Fibroblast of lung (primary cell): ENCODE measurements at regions not wholly inside any gene's neighbourhood (a gene's known extent, or its start where the extent isn't known, plus 50 kb on each side); places are given as distances from the start of the nearest gene placed in this dataset.
A peak's percentile ranks its signal among the peaks of the same experiment; 100 is the strongest.

Experiments
- DNase-seq, 2 donors: peaks; one replicate each; pipeline versions ENCODE4 v3.0.0 to v3.0.0-alpha.2; 2010; ENCODE audit warnings: low read depth in 2 of 2
- H2AFZ ChIP-seq: 2 replicates; pipeline ENCODE4 v1.5.1; 2012; ENCODE audit warnings: low read length, control low read depth, inconsistent platforms
- H3K27ac ChIP-seq: 2 replicates; pipeline ENCODE4 v1.5.1; 2011; ENCODE audit warnings: low read length, control low read depth; ENCODE audit not compliant: insufficient read depth
- H3K27me3 ChIP-seq: 2 replicates; pipeline ENCODE4 v1.5.1; 2011; ENCODE audit warnings: mild to moderate bottlenecking, low read length; ENCODE audit not compliant: control insufficient read depth, insufficient read depth
- H3K36me3 ChIP-seq: 2 replicates; pipeline ENCODE4 v1.5.1; 2011; ENCODE audit warnings: low read length; ENCODE audit not compliant: control insufficient read depth, insufficient read depth
- H3K4me1 ChIP-seq: 2 replicates; pipeline ENCODE4 v1.5.1; 2011; ENCODE audit warnings: low read length; ENCODE audit not compliant: control insufficient read depth, insufficient read depth; ENCODE audit errors: extremely low read depth
- H3K4me2 ChIP-seq: 2 replicates; pipeline ENCODE4 v1.5.1; 2011; ENCODE audit warnings: low read length, control low read depth; ENCODE audit not compliant: insufficient read depth; ENCODE audit errors: extremely low read depth
- H3K4me3 ChIP-seq, 4 experiments: fragments of 200-600 bp in 1 of 4; sonication (generic) in 1 of 4; replicated peaks in 1 of 4; 2 replicates each; pipeline ENCODE4 v1.5.1; 2011 to 2016; ENCODE audit warnings: low read length in 4 of 4, low read depth in 3 of 4, mild to moderate bottlenecking in 3 of 4, control low read depth in 2 of 4, inconsistent platforms in 1 of 4, mixed read lengths in 1 of 4; ENCODE audit not compliant: insufficient read depth in 1 of 4; ENCODE audit errors: control extremely low read depth in 1 of 4
- H3K79me2 ChIP-seq: 2 replicates; pipeline ENCODE4 v1.5.1; 2012; ENCODE audit warnings: mild to moderate bottlenecking, low read length, inconsistent platforms; ENCODE audit not compliant: control insufficient read depth, insufficient read depth
- H3K9ac ChIP-seq: 2 replicates; pipeline ENCODE4 v1.5.1; 2011; ENCODE audit warnings: mild to moderate bottlenecking, low read length, control low read depth; ENCODE audit not compliant: insufficient read depth
- H3K9me3 ChIP-seq: 2 replicates; pipeline ENCODE4 v1.5.1; 2012; ENCODE audit warnings: low read depth, low read length; ENCODE audit not compliant: control insufficient read depth, insufficient read depth
- H4K20me1 ChIP-seq: 2 replicates; pipeline ENCODE4 v1.5.1; 2011; ENCODE audit warnings: low read length; ENCODE audit not compliant: control insufficient read depth, insufficient read depth; ENCODE audit errors: extremely low read depth
- CTCF ChIP-seq, 2 donors: IDR thresholded peaks in 1 of 2; conservative IDR thresholded peaks in 1 of 2; 1 replicate in 1 of 2; 2 replicates in 1 of 2; pipeline ENCODE4 v1.5.1; 2011 to 2012; ENCODE audit warnings: low read length in 2 of 2, control low read depth in 1 of 2, inconsistent platforms in 1 of 2, low read depth in 1 of 2, mild to moderate bottlenecking in 1 of 2
- EZH2 ChIP-seq: IDR thresholded peaks from 2 replicates; pipeline ENCODE4 v1.5.1; 2012; ENCODE audit warnings: low read length, control low read depth, mild to moderate bottlenecking; ENCODE audit errors: missing control alignments

GRCh38 chr12:127237151-127237550 is 1029.8 kb upstream of the TMEM132C start:
- no peak overlapping the region for H3K9ac ChIP-seq
- DNase-seq, result no peak
- TF ChIP-seq CTCF (conservative IDR thresholded peaks at IDR 0.05 in 1 of 2, IDR thresholded peaks at IDR 0.05 in 1 of 2; ENCODE audit: low read depth in 1 of 2, low read length in 2 of 2) (no peak), EZH2 (no peak)
- no peak overlapping the region for H3K27ac ChIP-seq
- no peak overlapping the region for H3K4me3 ChIP-seq
- no peaks in the 10 kb centered on the region for H3K36me3 ChIP-seq
- H3K4me1 ChIP-seq, result no peaks in the 10 kb centered on the region
- no peaks in the 10 kb centered on the region for H3K79me2 ChIP-seq
- no peak overlapping the region for H2AFZ ChIP-seq
- no peak overlapping the region for H3K4me2 ChIP-seq
- H4K20me1 ChIP-seq, result no peaks in the 10 kb centered on the region
- H3K9me3 ChIP-seq, result no peaks in the 10 kb centered on the region
- H3K27me3 ChIP-seq, result no peaks in the 10 kb centered on the region

GRCh38 chr12:127238107-127238506 is 1028.9 kb upstream of the TMEM132C start:
- DNase-seq, result no peak

GRCh38 chr12:127239781-127240180 is 1027.2 kb upstream of the TMEM132C start:
- Histone ChIP-seq H3K36me3 (no peaks in the 10 kb centered on the region), H3K4me3 (no peak overlapping the region), H3K79me2 (no peaks in the 10 kb centered on the region), H3K9me3 (no peaks in the 10 kb centered on the region), H2AFZ (no peak overlapping the region), H3K4me2 (no peak overlapping the region), H3K4me1 (no peaks in the 10 kb centered on the region), H3K27ac (no peak overlapping the region), H3K27me3 (no peaks in the 10 kb centered on the region), H3K9ac (no peak overlapping the region), H4K20me1 (no peaks in the 10 kb centered on the region)
- TF ChIP-seq EZH2, result no peak
- TF ChIP-seq CTCF (conservative IDR thresholded peaks at IDR 0.05 in 1 of 2, IDR thresholded peaks at IDR 0.05 in 1 of 2; ENCODE audit: low read depth in 1 of 2, low read length in 2 of 2), result no peak
- peak in 1 of 2 donors; percentile 63 for DNase-seq

More at GRCh38 chr12:127238107-127238506, 1028.9 kb upstream of the TMEM132C start:
- no peak overlapping the region for H3K27ac ChIP-seq
- H3K4me2 ChIP-seq, result no peak overlapping the region
- no peaks in the 10 kb centered on the region for H4K20me1 ChIP-seq
- H3K4me1 ChIP-seq, result no peaks in the 10 kb centered on the region
- H2AFZ ChIP-seq, result no peak overlapping the region
- no peak overlapping the region for H3K4me3 ChIP-seq
- H3K9ac ChIP-seq, result no peak overlapping the region
- H3K79me2 ChIP-seq, result no peaks in the 10 kb centered on the region
- H3K36me3 ChIP-seq, result no peaks in the 10 kb centered on the region
- no peaks in the 10 kb centered on the region for H3K9me3 ChIP-seq
- no peak for TF ChIP-seq CTCF (conservative IDR thresholded peaks at IDR 0.05 in 1 of 2, IDR thresholded peaks at IDR 0.05 in 1 of 2; ENCODE audit: low read depth in 1 of 2, low read length in 2 of 2)
- no peak for TF ChIP-seq EZH2
- H3K27me3 ChIP-seq, result no peaks in the 10 kb centered on the region
